Erythroblast (primary cell): ENCODE measurements at regions not wholly inside any gene's neighbourhood (a gene's known extent, or its start where the extent isn't known, plus 50 kb on each side); places are given as distances from the start of the nearest gene placed in this dataset.

Source experiments
- GATA1 ChIP-seq: IDR thresholded peaks from 2 replicates; pipeline ENCODE4 v1.6.1; 2011; ENCODE audit warnings: low read depth, mild to moderate bottlenecking, control low read depth, low read length, moderate library complexity
- POLR2A ChIP-seq: IDR thresholded peaks from 2 replicates; pipeline ENCODE4 v1.6.1; 2011; ENCODE audit warnings: mild to moderate bottlenecking, low read length

DNA sequence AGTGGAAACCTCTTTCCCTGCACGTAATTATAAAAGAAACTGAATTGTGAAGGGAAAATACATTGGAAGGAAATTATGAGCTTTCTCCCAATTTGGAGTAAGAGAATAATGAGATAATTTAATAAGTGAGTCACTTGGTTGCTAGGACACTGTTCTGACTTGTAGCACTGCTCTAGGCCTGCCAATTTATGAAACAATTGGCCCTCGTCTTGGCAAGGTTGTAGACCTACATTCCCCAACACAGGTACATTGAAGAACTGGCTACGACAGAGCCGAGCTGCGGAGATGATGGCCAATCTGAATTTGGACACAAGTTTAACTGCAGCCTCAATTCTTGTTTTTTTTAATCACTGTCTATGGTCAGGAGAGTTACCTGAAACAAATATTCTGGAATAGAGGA lies 674.1 kb downstream of the MECOM start:
- TF ChIP-seq POLR2A (no peak), GATA1 (no peak)
